ENCODE measurements at regions not wholly inside any gene's neighbourhood (a gene's known extent, or its start where the extent isn't known, plus 50 kb on each side); places are given as distances from the start of the nearest gene placed in this dataset.

GRCh38 chr2:128779301-128780095 is 460.8 kb upstream of the HS6ST1 start:
- H3K4me3 ChIP-seq (ENCODE audit: low read depth, low read length): no peak overlapping the region
- TF ChIP-seq, protein P1, sequence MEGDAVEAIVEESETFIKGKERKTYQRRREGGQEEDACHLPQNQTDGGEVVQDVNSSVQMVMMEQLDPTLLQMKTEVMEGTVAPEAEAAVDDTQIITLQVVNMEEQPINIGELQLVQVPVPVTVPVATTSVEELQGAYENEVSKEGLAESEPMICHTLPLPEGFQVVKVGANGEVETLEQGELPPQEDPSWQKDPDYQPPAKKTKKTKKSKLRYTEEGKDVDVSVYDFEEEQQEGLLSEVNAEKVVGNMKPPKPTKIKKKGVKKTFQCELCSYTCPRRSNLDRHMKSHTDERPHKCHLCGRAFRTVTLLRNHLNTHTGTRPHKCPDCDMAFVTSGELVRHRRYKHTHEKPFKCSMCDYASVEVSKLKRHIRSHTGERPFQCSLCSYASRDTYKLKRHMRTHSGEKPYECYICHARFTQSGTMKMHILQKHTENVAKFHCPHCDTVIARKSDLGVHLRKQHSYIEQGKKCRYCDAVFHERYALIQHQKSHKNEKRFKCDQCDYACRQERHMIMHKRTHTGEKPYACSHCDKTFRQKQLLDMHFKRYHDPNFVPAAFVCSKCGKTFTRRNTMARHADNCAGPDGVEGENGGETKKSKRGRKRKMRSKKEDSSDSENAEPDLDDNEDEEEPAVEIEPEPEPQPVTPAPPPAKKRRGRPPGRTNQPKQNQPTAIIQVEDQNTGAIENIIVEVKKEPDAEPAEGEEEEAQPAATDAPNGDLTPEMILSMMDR (IDR thresholded peaks at IDR 0.05; ENCODE audit: control insufficient read depth, extremely low read depth, insufficient read depth): no peak
- no peak for DNase-seq (ENCODE audit: low read depth)

- TF ChIP-seq, protein P1 (IDR thresholded peaks at IDR 0.05; ENCODE audit: control insufficient read depth, extremely low read depth, insufficient read depth): no peak
- H3K4me3 ChIP-seq (ENCODE audit: low read depth, low read length): no peak overlapping the region
- DNase-seq (ENCODE audit: low read depth): no peak
Observed at GRCh38 chr2:128780434-128781080, 461.9 kb upstream of the HS6ST1 start.

- TF ChIP-seq, protein P1 (IDR thresholded peaks at IDR 0.05; ENCODE audit: control insufficient read depth, extremely low read depth, insufficient read depth): no peak
- no peak overlapping the region for H3K4me3 ChIP-seq (ENCODE audit: low read depth, low read length)
- no peak for DNase-seq (ENCODE audit: low read depth)
Observed at GRCh38 chr2:128781166-128781565, 462.5 kb upstream of the HS6ST1 start.

DNA sequence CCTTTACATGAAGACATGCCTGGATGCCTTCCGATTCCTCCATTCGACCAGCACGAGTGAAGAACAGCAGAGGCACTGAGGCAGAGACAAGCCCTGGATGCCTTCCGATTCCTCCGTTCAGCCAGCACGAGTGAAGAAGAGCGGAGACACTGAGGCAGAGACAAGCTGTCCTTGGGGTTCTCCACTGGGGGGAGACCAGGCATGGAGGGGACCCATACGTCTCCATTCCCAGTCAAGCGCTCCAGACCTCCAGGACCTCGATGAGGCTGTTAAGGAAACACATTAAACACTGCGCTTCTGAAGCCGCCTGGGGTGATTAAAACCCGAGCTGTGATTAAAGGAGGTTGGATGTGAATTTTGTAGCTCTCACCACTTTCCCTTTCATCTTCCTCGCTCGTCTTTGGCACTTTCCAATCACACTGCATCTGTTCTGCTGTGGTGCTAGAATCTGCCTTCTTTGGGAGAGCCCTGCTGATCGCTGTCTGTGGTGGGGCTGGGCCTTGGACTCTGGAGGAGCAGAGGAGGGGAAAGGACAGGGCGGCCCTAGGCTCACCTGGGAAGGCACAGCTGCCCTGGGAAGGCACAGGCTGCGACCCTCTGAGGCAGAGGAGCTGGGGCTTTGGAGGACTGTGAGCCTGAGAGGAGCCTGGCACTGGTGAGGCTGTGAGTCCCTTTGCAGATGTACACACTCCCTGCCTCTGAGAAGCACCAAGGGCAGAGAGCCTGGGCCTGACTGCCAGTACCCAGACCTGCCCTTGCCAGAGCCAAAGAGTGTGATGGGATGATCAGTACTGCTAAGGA is 463.1 kb upstream of the HS6ST1 start:
- TF ChIP-seq, protein P1 (IDR thresholded peaks at IDR 0.05; ENCODE audit: control insufficient read depth, extremely low read depth, insufficient read depth): no peak
- H3K4me3 ChIP-seq (ENCODE audit: low read depth, low read length): no peak overlapping the region

DNA sequence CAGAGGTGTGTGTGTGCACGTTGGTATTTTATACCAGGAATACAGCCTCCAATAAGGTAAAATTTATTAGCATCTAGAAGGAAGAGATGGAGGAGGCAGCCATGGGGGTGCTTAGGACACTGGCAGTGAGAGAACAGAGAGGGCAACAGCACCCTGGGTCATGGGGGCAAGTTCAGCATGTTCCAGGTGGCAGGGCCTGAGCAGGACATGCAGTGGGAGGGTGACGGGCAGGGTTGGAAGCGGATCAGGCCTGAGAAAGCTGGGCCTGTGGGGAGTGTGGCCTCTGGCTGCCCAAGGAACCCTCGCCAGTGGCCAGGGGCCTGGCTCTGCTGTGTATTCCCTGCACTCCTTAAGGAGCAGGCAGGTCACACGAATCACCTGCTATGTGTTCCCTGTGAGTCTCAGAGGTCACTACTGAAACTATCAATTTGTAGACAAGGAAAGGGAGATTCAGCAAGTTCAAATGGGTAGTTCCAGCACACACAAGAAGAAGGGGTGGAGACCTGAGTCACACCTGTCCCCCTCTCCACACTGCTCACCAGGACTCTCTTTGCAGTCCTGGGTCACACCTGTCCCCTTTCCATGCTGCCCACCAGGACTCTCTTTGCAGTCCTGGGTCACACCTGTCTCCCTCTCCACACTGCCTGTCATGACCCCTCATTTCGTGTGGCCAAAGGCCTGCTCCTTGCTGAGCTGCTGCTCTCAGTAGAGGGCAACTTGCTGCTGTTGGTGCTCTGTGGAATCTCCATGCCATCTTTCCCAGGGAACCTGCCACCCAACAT is 463.9 kb upstream of the HS6ST1 start:
- TF ChIP-seq, protein P1 (IDR thresholded peaks at IDR 0.05; ENCODE audit: control insufficient read depth, extremely low read depth, insufficient read depth): no peak
- no peak for DNase-seq (ENCODE audit: low read depth)
- no peak overlapping the region for H3K4me3 ChIP-seq (ENCODE audit: low read depth, low read length)

More for the DNA sequence above, 463.1 kb upstream of the HS6ST1 start:
- DNase-seq (ENCODE audit: low read depth): no peak

GRCh38 chr2:128783193-128783671 is 464.6 kb upstream of the HS6ST1 start:
- no peak for DNase-seq (ENCODE audit: low read depth)
- H3K4me3 ChIP-seq (ENCODE audit: low read depth, low read length): no peak overlapping the region
- TF ChIP-seq, protein P1 (IDR thresholded peaks at IDR 0.05; ENCODE audit: control insufficient read depth, extremely low read depth, insufficient read depth): no peak

Data from LNCaP clone FGC (cell line).